ENCODE measurements at regions not wholly inside any gene's neighbourhood (a gene's known extent, or its start where the extent isn't known, plus 50 kb on each side); places are given as distances from the start of the nearest gene placed in this dataset.

DNA sequence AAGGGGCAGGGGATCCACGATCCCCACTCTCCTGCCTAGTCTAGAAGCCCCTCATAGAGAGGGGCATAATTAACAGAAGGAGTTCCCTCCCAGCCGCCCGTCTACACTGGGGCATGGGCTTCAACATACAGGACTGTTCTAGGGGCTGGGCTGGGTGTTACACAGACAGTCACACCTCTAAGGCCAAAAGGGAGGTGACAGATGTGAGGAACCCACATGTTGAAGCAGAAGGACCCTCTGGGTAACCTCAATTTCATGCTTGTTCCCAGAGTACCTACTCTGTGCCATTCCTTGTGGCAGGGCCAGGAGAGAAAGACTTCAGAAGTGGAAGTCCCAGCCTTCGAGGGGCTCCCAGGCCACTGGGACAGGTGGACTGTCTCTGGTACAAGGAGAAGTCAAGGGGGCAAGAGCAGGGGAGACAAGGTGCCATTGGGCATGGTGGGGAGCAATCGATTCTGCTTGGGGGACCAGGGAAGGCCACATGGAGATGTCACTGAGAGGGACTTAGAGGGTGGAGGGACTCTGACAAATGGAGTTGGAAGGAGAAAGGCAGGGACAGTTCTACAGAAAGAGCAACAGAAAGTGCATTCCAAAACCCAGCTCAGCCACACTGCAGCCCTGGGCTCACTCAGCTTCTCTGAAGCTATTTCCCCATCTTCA is 71.3 kb downstream of the CPN2 start:
- DNase-seq, result no peak

DNA sequence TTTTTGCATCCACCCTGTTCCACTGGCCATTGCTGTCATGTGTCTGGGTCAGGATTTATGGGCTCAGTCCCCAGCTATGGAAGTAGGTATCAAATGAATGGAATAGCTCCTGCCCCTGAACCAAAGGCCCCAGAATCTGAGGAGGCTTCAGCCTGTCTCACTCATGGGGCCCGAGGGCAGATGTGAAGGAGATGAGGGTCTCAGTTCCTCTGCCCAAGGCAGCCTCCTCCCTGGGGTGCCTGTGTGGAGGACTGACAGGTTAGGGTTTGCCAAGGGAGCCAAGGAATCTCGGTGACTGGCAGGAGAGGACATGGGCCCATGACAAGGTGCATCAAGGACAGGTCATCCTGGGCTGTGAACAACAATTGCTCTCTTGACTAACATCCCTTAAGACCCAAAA is 70.4 kb downstream of the CPN2 start:
- DNase-seq, result no peak

DNA sequence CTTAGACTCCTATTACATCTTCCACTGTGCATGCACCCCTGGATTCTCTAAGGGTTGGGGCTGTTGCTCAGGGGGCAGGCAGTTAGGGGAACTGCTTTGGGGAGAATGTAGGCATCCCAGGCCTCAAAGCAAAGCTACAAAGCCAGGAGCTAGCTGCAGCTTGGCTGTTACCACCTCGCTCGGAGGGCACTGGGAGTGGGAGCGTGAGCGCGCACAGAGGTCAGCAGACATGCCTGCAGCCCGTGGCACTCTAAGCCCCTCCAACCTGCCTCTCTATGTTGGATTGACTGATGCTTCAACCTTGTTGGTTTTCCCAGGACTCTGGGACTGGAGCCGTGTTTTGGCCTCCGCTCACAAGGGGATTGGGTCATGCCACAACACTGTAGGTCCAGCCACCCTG is 69.8 kb downstream of the CPN2 start:
- DNase-seq, result no peak

DNA sequence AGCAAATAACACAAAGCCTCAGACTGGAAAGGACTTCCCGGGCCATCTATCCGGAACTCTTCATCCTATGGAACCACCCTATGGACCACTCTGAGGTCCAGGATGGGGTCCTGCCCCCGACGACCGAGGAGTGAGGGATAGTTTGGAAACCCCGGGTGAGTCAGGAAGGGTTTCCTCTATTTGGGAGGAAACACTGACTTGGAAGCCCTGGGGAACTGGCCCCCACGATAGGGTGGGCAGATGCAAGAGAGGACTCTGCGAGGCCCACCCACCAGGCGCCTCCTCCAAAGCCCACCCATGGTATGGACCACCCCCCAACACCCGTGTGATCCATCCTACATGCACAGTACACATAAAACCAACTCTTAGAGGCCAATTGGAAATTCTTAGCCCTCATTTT is 69.4 kb downstream of the CPN2 start:
- DNase-seq, result no peak

DNA sequence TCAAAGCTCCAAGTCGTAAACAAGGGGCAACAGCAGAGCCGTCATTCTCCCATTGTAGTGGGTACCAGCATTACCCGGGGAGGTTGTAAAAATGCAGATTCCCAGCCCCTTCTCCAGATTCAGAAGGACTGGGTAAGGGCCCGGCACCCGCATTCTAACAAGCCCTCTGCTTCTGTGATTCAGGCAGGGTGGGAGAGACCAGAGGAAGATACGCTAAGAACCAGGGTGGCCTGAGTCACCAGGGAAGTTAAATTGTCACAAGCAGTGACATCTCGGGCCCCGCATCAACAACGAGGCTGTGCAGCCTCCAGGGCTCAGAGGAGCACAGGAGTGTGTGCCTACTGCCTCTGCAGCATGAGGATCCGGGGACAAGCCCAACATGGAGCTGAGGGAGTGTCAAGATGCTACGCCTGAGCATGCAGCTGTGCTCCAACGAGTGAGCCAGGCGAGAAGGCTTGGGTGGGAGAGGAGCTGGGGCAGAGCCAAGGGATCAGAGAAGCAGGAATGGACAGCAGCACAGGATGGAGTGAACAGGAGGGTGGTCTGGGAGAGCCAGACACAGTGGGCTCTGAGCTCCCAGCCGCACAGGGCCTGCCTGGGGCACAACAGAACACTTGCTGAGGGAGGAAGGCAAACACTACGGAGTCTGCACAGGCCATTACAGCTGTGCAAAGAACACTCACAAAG is 68.5 kb downstream of the CPN2 start:
- peak in 1 of 4 experiments; percentile 25 for DNase-seq

DNA sequence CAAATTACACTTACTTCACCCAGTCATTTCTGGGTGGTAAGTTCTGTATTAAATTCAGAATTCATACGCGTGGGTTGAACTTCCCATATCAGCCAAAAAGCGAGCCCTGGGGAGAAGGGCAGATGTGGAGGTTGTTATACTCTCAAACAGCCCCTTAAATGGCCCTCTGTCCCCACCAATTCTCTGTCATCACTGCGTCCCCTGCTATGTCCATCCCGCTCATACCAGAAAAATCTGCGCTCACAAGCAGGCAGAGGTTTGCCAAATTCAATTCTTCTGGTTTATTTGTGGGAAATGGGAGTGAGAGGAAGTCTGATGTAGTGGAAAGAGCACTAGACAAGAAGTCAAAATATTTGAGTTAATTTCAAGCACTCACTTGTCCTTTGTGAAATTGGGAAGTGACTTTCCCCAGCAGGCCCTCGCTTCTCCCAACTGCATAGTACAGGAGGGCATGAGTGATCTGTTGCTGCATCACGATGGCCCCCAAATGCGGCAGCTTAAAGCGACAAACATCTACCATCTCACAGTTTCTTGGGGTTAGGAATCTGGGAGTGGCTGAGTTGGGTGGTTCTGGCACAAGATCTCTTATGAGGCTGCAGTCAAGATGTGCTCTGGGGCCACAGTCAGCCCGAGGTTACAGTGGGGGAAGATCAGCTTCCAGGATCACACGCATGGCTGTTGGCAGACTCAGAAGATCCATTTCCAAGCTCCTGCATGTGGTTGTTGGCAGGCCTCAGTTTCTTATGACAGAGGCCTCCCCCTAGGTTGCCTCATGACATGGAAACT is 67.7 kb downstream of the CPN2 start:
- peak in 3 of 4 experiments; percentile 29 to 40 (median 36) for DNase-seq

DNA sequence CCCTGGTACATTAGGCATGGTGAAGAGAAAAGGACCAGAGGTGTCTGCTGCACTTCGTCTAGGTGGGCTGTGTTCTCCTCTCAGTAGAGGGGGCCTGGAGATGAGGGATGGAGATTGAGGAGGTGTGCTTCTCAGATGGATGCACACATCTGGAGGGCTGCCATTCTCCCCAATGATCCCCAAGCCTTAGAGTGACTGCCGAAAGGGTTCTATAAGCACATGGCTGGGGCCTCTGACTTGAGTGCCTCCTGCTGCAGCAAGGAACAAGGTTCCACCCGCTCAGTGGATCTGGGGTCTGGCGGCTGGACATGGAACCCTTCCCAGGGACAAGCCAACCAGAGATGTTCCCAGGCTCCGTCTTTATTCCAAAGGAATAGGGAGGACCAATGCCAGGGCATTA is 66.8 kb downstream of the CPN2 start:
- no peak for DNase-seq

DNA sequence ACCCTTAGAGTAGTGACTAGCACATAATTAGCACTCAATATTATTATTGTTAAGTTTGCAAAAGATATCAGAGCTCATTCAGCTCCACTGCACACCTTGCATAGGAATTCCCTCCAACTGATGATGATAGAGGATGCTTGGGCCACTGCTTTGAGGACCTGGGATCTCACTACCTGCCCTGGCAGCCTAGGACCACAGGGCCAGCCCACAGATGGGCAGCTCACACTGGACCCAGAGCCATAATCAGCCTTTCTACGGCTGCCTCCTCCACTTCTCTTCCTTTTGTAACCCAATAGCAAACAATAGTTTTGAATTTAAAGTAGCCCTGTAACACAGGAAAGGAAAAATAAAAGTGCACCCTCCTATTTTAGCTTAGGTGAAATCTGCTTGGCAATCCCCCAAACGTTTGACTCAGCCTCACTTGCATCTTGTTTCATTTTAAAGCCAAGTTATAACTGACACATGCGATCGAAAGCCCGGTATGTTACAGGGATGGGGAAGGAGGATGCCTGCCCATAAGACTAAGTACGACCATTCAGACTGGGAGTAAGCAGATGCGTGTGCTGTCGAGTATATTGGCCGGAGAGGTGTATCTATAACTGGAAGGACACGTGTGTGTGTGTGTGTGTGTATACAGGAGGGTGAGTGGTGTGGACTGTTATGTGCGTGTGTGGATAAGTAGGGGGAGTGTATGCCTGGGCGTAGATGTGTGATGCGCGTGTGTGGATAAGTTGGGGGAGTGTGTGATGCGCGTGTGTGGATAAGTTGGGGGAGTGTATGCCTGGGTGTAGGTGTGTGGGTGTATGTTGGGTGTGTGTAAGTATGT is 65.9 kb downstream of the CPN2 start:
- no peak for DNase-seq

DNA sequence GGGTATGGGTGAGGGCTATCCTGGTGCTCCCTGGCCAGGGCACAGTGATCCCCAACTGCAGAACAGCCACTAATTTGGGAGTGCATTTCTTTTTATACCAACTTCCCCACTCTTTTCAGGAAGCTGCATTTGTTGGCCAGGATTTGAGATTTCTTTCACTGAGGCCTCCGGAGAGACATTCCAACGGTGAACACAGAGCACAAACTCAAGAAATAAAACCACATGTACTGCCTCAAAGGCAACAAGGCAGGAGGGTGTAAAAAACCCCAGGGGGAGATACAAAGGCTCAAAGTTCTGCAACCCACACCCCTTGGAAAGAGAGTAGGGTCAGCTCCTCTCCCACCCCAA is 65.3 kb downstream of the CPN2 start:
- no peak for DNase-seq

DNA sequence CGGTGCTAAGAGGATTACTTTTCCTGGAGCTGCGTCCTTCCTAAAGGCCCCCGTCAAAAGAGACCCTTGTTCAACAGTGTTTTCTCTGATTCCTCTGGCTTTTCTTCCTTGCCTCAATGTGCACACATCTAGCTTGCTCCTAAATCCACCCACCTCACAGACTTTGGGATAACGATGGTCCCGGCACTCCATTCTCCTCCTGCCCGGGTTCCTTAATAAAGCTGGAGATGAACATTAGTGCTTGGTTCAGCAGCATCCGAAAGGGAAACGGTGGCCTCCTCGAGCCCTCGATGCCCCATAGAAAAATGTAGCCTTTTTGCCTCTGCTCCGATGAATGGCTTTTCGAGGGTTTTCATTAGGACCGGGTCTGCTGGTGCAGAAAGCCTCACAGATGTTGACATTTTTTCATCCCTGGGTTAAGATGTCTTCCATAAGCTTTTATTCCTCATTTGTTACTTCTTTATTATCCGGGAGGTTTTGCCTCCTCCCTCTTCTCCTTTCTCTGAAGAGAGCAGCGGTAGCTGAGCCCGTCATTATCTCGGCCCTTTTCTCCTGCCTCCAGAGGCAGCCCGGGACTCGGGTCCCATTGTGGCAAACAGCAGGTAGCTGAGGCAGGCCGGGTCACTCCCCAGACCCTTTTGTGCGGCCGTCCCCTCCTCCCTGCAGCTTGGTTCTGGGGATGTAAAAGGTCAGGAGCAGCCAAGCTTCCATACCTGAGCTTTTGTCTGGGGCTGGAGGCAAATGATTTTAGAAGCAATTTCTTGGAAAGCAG is 64.6 kb downstream of the CPN2 start:
- DNase-seq, result no peak

DNA sequence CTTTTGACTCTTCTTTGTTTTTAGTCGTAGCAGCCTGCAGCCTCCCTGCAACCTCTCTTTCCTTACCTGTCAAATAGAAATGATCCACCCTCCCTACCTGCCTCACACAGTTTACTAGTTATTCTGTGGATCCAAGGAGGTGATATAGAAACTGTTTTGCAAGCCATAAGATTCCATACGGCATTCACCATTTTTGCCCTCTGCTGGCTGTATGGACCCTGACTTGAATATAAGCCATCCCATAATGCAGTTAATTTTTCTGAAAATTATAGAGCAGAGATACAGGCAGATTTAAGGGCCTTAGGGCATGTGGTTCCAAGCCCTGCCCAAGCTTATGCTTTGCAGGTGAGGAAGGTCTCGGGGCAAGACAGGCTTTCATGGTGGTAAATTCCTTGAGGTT is 63.8 kb downstream of the CPN2 start:
- DNase-seq, result no peak

DNA sequence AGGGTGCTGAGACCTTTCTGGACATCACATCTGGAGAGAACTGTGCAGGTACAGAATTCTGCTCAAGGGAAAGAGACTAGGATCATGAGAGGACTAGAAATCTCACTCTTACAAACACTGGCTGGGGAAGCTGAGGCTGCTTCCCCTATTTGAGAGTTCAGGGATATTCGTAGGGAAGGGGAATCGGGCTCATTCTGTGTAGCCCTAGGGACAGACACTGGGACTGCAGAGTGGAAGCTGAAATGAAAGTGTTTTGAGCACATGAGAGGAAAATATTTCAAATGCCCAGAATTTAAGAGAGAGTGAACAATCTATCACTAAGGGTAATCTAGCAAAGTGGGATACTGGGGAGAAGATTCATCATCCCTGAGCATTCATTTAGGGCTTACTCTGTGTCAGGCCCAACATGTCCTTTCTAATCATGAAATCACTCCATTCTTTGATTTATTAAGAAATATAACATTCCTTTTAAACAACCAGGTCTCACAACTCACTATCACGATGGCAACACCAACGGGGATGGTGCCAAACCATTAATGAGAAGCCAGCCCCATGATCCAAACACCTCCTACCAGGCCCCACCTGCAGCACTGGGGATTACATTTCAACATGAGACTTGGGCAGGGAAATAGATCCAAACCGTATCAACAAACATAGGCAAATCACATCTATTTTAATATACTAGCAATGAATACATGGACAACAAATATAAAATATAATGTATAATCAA is 63.0 kb downstream of the CPN2 start:
- no peak for DNase-seq
